ENCODE measurements at regions not wholly inside any gene's neighbourhood (a gene's known extent, or its start where the extent isn't known, plus 50 kb on each side); places are given as distances from the start of the nearest gene placed in this dataset.

GRCh38 chrX:39938466-39938865 is 159.3 kb downstream of the BCOR start:
- DNase-seq = no peak

GRCh38 chrX:39939678-39940077 is 158.1 kb downstream of the BCOR start:
- DNase-seq = no peak

DNA sequence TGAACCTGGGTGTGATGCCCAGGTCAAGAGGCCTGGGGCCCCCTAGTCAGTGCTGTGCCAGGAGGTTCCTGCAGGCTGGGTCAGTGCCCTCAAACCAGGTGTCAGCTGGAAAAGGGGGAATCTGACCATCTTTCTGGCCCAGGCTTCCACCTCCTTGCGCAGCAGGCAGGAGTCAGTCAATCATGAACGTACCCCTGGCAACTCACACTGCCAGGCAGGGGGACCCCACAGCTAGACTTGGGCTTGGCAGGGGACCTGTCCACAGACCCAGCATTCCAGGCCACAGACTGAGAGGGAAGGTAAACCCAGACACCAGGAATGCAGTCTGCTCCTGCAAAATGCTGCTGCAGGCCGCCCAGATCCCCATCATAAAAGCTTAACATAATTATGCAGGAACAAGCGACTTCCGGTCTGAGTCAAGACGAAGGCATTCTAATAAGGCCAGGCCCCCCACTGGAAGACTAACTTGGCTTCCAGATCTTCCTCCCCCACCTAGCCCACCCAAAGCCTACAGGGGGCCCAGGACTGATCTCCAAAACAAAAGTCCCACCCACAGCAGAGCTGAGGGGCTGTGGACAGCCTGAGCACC is 156.3 kb downstream of the BCOR start:
- DNase-seq = no peak

- DNase-seq = no peak
Observed at GRCh38 chrX:39944416-39944815, 153.3 kb downstream of the BCOR start.

- DNase-seq = no peak
Observed at GRCh38 chrX:39945709-39946108, 152.0 kb downstream of the BCOR start.

DNA sequence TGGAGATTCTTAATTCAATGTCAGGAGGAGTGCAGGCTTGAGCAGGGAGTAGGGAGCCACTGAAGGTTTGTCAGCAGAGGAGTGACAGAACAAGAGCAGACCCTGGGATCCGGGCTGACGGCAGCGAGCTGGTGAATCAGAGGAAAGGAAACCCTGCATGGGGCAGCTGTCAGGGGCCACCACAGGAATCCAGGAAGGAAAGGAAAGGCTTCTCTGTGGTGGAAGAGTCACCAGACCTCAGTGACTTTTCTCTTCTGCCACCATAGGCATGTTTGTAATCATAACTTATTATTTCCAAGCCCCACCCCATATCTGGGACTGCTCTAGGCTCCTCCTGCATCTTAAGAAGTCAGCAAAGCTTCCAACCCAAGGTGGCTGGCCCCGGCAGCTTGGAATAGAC is 150.9 kb downstream of the BCOR start:
- no peak for DNase-seq

DNA sequence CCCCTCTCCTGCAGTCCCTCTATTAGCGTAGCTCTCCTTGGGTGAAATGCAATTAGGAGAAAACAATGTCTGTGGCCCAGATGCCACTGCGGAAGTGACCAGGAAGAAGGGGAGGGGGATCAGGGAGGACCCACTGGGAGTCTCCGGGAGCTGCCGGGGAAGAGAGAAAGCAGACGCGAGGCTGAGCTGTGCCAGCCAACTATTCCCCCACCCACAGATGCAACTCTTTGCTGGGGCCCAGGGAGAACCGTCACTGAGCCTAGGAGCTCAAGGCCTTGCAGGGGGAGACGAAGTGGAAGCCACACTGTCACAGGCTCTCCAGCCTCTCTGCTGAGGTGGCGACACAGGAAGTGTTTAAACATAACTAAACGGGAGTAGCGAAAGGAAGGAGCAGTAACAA is 149.2 kb downstream of the BCOR start:
- peak; percentile 20 for DNase-seq

DNA sequence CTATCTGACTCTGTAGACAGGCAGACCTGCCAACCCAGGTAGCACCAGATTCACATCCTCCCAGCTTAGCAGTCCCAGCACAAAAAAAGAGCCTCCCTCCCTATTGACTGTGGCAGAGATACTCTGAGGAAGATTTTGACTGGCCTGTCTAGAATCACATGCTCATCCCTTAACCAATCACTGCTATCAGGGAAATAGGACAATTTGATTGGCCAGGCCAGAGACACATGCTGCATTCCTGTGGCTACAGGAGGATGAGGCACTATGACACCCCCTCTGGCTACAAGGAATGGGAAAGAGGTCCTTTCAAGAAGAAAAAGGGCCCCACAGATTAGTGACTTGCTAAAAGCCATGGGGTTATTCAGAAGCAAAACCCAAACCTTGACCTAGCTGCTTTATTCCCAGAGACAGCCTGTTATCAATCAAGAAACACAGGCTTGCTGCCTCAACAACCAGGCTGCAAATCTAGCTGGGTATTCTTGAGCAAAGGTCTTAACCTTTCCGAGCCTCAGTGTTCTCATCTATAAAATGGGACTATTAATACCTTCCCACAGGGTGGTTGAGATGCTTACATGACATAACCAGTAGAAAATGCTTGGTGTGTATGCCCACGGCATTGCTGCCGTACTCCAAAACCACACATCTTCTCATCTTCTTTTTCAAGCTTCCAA is 147.6 kb downstream of the BCOR start:
- no peak for DNase-seq

DNA sequence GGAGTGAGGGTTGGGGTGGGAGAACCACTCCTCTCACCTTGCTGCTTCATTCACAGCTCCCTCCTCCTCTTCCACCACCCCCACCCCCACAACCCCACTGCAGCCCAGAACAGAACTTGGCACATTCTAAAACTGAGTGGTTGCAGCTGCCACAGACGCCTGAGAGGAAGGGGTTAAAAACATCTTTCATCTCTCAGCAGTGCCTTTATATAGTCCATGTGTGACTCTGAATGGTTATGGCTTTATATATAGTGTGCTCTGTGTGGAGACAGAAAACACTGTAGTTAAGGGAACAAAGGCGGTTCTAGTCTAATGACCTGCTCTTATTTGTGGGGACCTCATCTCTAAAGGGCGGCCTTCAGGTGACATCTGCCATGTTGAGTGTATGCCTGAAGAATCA is 144.8 kb downstream of the BCOR start:
- no peak for DNase-seq

DNA sequence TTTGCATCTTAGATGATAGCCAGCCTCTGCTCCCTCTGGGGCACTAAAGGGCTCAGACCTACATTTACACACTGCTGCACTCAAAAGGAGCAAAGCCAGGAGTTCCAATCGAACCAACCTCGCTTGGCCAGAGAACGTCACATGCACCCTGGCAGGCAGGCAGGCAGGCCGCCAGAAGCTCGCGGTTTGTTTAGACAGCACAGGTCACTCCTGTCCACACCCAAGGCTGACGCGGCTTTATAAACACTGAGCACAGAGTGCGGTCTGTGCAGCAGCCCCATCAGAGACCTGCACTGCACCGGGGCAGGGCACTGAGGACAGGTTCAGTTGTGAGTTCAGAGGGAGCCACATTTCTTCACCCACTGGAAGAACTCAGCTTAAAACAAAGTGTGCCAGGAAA is 143.9 kb downstream of the BCOR start:
- no peak for DNase-seq

- no peak for DNase-seq
Observed at GRCh38 chrX:39954851-39955250, 142.9 kb downstream of the BCOR start.

GRCh38 chrX:39955625-39956024 is 142.1 kb downstream of the BCOR start:
- no peak for DNase-seq

DNA sequence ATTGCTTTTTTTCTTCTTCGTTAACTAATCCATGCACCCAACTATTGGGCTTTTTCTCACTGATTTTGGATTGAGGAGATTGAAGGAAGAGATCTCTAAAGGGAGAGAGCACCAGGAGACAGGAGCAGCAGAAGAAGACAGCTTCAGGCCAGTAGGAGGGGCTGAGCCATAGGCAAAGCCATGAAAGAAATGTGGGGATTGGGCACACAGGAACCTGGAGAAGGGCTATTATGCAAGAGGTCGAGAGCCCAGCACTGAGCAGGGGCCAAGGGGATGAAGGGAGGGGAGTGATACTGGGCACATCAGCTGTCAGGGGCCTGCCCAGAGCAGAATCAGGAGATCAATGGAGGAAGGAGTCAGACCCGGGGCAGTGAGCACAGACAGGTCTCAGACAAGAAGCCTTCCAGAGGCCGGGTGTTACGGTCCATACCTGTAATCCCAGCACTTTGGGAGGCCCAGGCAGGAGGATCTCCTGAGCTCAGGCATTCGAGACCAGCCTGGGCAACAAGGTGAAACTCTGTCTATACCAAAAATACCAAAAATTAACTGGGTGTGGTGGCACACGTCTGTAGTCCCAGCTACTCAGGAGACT is 140.9 kb downstream of the BCOR start:
- DNase-seq = no peak

GRCh38 chrX:39957816-39958566 is 139.8 kb downstream of the BCOR start:
- no peak for DNase-seq

GRCh38 chrX:39958850-39959249 is 138.9 kb downstream of the BCOR start:
- DNase-seq = no peak

- no peak for DNase-seq
Observed at GRCh38 chrX:39960219-39960618, 137.5 kb downstream of the BCOR start.

DNA sequence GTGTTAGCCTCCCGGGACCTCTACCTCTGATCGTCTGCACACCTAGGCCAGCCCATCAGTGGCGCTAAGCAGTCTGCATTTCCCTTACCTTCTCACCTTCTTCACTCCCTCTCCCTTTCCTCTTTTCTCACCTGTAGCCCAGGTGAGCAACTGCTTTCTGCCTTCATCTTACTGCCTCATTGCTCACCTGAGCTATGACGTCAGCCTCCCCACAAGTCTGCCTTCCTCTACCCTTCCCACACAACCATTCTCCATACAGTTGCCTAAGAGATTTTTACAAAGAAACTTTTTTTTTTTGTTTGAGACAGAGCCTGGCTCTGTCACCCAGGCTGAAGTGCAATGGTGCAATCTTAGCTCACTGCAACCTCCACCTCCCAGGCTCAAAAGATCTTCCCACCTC is 136.3 kb downstream of the BCOR start:
- no peak for DNase-seq

DNA sequence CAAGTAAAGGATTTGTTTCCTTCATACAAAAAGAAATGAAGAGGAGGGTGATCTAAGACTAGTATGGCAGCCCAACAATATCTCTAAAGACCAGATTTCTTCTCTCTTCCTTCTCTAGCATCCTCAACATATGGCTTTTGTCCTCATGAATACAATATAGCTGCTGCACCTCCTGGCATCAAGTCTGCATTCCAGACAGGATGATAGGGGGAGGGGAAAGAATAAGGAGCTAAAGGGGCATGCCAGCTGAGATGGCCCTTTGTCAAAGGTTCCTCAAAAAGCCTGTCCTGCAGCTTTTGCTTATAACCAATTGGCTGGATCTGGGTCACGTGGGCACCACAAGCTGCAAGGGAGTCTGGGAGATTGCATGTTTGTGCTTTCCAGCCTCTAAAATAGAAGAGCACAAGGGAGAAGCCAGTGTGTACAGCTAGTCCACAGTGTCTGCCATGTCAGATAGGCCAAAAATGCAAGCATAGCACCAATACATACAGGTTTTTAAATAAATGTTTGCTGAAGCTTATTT is 132.6 kb downstream of the BCOR start:
- DNase-seq = no peak

DNA sequence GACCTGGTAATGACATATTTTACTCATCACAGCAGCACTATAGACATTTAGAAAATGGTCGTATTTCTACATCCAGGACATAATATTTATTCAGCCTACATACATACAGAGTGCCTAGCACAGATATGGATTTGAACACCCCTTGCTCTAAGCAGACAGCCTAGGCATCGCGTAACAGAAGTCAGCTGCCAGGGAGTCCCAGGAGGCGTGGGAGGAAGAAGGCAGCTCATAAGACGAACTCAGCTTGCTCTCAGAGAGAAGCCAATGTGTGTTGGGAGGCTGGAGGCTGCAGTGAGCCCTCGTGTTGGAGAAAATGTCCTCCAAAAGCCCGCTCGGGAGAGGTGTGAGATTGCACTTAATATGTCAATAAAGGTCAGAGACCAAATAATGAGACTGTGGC is 131.6 kb downstream of the BCOR start:
- no peak for DNase-seq

DNA sequence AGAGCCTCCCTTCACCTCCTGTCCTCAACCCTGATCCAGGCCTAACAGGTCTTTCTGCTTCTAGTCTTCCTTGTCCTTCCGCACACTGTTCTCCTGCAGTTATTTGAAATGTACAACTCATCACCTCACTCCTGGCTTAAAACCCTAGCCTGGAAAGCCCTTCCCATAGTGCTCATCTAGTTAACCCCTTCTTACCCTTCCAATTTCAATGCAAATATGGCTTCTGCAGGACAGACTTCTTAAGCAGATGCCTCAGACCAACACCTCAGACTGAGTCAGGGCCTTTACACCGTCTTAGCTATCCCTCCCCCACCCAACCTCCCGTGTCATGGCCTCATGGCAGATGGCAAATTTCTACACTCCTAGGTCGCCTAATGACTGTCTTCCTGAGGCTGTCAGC is 130.4 kb downstream of the BCOR start:
- DNase-seq = no peak

GRCh38 chrX:39969099-39969818 is 128.5 kb downstream of the BCOR start:
- DNase-seq = peak; percentile 69

DNA sequence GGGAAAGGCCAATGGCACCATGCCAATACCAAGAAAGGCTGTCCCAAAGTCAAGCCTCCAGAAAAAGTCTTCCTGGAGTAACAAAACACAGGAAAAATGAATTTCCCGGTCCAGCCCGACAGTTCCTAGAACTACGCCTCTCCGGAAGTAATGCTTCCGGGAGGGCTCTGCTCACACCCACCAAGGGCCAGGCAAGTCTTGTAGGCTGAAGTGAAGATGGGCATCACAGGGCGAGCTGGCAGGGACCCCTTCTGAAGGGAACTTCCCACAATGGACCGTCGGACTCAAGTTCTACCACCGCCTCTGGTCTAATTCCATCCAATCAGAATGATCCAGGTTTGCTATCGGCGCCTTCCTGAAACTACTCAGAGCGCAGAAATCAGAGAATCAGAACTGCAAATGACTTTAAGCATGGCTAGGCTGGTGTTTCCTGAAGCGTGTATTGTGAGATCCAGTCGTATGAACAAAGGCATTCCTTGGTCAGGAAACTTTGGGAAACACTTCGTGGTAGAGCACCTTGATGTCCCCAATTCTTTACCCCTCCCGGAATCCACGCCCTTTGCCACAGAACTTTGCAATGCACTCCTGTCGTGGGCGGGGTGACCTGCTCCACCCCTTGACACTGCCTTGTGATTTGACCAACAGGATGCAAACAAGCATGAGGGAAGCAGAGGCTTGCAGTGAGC is 127.8 kb downstream of the BCOR start:
- DNase-seq = no peak
